ENCODE measurements at regions not wholly inside any gene's neighbourhood (a gene's known extent, or its start where the extent isn't known, plus 50 kb on each side); places are given as distances from the start of the nearest gene placed in this dataset.
"Not testable (repeated sequence)": the region's sequence is repeated elsewhere in the genome, so short reads cannot be mapped to it uniquely, and the experiment has no call there.

- in situ Hi-C loops (cut with HindIII; ENCODE audit: low pct_unique_long_range_greater_than_20kb, low sequenced_read_pairs) = no loop called here
- no peak for DNase-seq (ENCODE audit: low read depth)
These were observed 384.3 kb downstream of the CD83 start for GRCh38 chr6:14501914-14502313.

- DNase-seq (ENCODE audit: low read depth) = peak; percentile 50
- in situ Hi-C loops (cut with HindIII; ENCODE audit: low pct_unique_long_range_greater_than_20kb, low sequenced_read_pairs) = no loop called here
These were observed 385.0 kb downstream of the CD83 start for GRCh38 chr6:14502551-14502950.

DNA sequence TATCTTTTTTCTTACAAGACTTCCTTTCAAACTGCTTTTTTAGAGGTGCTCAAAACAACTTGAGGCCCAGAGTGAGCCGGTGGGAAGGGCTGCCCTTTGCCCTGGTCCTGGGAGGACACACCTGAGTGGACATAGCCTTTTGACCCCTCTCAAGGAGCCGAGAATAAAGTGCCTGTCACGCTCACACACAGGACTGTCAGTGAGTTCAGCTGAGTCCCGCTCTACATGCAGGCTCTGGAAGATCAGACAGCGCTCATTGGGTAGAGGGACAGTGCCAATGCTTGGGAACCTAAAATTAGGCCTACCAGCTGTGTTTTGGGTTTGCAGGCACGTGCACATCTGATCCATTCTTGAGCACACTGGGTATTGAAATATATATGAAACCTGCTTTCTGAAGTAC, 387.8 kb downstream of the CD83 start:
- in situ Hi-C loops (cut with HindIII; ENCODE audit: low pct_unique_long_range_greater_than_20kb, low sequenced_read_pairs) = no loop called here
- DNase-seq (ENCODE audit: low read depth) = no peak

DNA sequence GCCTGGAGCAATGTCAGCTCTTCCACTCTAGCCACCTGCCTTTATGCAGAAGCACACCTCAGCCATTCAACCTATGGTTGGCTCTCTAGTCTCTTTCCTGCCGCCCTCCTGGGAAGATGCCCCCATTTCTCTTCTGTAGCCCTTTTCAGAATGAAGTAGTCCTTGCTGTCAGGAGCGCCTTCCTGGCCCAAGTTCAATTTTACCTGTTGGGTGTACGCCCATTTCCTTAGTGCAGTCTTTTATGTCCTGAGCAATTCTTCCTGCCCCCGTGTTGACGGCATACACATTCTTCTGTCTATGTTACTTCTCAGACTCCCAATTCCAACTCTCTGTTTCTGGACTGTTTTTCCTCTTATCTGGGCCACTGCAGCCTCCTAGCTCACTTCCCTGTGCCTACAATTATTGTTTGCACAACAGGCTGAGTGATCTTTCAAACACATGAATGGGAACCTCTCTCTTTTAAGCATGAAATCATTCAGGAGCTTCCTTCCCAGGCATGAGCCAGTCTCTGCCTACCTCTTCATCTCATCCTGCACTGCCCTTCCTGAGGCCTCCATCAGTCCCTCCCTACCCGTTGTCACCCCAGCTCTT, 389.2 kb downstream of the CD83 start:
- DNase-seq (ENCODE audit: low read depth) = no peak

GRCh38 chr6:14509120-14509519, 391.5 kb downstream of the CD83 start:
- DNase-seq (ENCODE audit: low read depth) = no peak
- in situ Hi-C loops (cut with HindIII; ENCODE audit: low pct_unique_long_range_greater_than_20kb, low sequenced_read_pairs) = no loop called here

More for the DNA sequence above, 389.2 kb downstream of the CD83 start:
- in situ Hi-C loops (cut with HindIII; ENCODE audit: low pct_unique_long_range_greater_than_20kb, low sequenced_read_pairs) = no loop called here

- in situ Hi-C loops (cut with HindIII; ENCODE audit: low pct_unique_long_range_greater_than_20kb, low sequenced_read_pairs) = no loop called here
- no peak for DNase-seq (ENCODE audit: low read depth)
These were observed 392.5 kb downstream of the CD83 start for GRCh38 chr6:14510038-14510437.

DNA sequence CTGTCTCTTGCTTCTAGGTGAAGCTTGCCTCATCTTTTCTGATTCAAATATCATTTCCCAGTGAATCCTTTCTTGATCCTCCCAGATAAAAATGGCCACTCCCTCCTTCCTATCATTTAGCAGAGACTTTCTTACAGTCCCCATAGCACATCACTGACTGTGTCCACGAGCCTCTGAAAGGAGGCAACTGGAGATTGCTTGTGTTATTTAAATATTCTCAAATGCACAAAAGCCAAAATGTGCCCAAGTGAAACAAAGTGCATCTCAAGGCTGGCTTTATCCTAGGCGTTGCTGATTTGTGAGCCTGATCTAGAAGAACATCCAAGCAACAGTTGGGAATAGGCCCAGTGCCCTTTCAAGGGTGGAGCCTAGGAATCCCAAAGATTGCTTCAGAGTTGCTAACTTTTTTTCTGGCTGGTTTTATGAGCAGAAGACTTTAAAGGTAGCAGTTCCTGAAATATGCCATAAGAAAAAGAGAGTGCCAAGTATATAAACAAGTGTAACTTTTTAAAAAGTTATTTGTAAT, 393.6 kb downstream of the CD83 start:
- DNase-seq (ENCODE audit: low read depth) = no peak

DNA sequence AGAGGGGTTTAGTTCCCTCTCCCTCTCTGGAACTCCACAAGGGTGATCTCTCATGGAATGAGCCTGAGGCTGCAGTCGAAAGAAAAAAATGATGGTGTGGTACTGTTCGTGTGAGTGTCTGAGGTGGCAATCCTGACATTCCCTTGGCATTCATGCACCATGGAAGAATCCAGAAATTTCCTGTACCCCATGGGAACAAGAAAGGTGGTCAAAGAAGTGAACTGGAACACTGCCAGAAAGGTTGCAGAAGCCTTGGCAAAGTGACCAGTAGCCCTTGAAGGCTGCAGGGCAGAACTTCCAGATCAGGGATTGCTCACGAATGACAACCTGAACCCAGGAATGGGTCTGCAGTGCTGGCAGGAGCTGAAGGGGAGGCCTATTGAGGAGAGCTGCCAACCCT, 394.7 kb downstream of the CD83 start:
- no peak for DNase-seq (ENCODE audit: low read depth)
- in situ Hi-C loops (cut with HindIII; ENCODE audit: low pct_unique_long_range_greater_than_20kb, low sequenced_read_pairs) = no loop called here

More for the DNA sequence above, 393.6 kb downstream of the CD83 start:
- in situ Hi-C loops (cut with HindIII; ENCODE audit: low pct_unique_long_range_greater_than_20kb, low sequenced_read_pairs) = no loop called here

- in situ Hi-C loops (cut with HindIII; ENCODE audit: low pct_unique_long_range_greater_than_20kb, low sequenced_read_pairs) = no loop called here
- DNase-seq (ENCODE audit: low read depth) = no peak
These were observed 396.2 kb downstream of the CD83 start for GRCh38 chr6:14513496-14514393.

- DNase-seq (ENCODE audit: low read depth) = no peak
- in situ Hi-C loops (cut with HindIII; ENCODE audit: low pct_unique_long_range_greater_than_20kb, low sequenced_read_pairs) = no loop called here
These were observed 399.4 kb downstream of the CD83 start for GRCh38 chr6:14516956-14517355.

GRCh38 chr6:14517516-14518105, 400.0 kb downstream of the CD83 start:
- DNase-seq (ENCODE audit: low read depth) = no peak
- in situ Hi-C loops (cut with HindIII; ENCODE audit: low pct_unique_long_range_greater_than_20kb, low sequenced_read_pairs) = no loop called here

DNA sequence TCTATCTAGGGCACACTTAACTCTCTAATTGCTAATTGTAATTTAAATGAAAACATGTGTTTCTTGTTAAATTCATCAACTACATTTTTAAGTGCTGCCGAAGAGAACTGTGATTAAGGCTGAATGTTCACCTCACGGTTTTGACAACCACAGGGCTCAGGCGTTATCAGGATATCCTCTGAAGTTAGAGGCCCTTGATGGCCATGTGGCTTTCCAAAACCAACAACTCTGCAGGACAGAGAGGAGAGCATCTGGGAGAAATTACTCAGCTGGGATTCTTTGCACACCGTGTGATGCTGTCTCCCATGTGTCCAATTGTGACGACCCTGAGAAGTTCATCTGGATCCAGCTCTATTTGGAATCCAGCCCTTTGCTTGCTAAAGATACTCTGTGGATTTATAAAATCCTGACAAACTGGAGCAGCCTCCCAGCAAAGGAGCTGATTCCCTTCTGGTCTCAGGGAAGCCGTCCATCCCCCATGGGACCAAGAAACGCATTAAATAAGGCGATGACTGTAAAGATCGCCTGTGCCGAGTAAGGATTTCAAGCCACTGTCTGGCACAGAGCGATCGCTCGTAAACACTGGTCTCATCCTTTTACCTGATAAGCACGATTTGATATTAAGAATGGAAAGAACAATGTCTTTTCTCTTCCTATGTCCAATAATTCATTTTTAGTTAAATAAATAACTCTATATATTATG, 401.1 kb downstream of the CD83 start:
- DNase-seq (ENCODE audit: low read depth) = no peak
- in situ Hi-C loops (cut with HindIII; ENCODE audit: low pct_unique_long_range_greater_than_20kb, low sequenced_read_pairs) = no loop called here

GRCh38 chr6:14520029-14520428, 402.5 kb downstream of the CD83 start:
- DNase-seq (ENCODE audit: low read depth) = no peak
- in situ Hi-C loops (cut with HindIII; ENCODE audit: low pct_unique_long_range_greater_than_20kb, low sequenced_read_pairs) = no loop called here

GRCh38 chr6:14520536-14520935, 403.0 kb downstream of the CD83 start:
- in situ Hi-C loops (cut with HindIII; ENCODE audit: low pct_unique_long_range_greater_than_20kb, low sequenced_read_pairs) = no loop called here
- DNase-seq (ENCODE audit: low read depth) = no peak

DNA sequence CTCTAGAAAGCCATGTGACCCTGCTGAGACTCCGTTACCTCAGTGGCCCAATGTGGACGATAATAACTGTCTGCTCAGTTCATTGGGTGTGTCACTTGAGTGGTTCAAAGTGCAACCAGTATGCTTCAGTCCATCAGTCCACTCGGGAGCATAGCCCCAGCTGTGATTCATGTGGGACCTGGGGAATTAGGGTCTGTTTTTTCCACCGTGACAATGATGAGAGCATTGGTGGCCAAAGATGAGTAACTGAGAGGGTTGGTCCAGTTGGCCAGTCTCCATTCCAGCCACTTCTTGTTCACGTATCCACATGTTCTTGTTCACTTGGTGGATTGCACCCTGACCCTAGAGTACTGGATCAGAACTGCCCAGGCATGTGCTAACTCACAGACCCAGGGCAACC, 403.6 kb downstream of the CD83 start:
- DNase-seq (ENCODE audit: low read depth) = no peak
- in situ Hi-C loops (cut with HindIII; ENCODE audit: low pct_unique_long_range_greater_than_20kb, low sequenced_read_pairs) = no loop called here

DNA sequence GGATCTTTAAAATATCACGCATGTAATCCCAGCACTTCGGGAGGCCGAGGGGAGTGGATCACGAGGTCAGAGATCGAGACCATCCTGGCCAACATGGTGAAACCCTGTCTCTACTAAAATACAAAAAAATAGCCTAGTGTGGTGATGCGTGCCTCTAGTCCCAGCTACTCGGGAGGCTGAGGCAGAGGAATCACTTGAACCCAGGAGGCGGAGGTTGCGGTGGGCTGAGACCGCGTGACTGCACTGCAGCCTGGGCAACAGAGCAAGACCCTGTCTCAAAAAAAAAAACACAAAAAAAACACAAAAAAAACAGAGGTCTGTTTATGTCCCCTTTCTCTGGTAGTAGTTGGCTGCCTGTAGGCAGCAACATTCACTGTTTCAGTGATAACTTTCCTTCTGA, 404.3 kb downstream of the CD83 start:
- in situ Hi-C loops (cut with HindIII; ENCODE audit: low pct_unique_long_range_greater_than_20kb, low sequenced_read_pairs); DNase-seq (ENCODE audit: low read depth): not testable (repeated sequence)

DNA sequence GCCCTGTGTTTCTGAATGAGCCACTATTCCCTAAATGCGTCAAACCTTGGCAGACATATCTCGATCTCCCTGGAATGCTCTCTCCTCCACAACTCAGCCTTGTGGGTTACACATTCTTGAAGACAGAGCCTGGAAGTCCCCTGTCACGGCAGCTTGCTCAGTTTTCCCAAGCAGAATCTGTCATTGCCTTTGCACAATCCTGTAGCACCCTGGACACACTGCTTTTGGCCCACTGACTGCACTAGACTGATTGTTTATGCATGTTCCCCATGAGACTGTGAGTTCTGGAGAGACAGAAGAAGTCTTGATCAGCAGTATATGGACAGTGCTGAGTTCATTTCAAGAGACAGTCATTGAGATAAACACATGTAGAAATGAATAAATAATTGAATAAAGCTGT, 406.7 kb downstream of the CD83 start:
- in situ Hi-C loops (cut with HindIII; ENCODE audit: low pct_unique_long_range_greater_than_20kb, low sequenced_read_pairs) = no loop called here
- no peak for DNase-seq (ENCODE audit: low read depth)

DNA sequence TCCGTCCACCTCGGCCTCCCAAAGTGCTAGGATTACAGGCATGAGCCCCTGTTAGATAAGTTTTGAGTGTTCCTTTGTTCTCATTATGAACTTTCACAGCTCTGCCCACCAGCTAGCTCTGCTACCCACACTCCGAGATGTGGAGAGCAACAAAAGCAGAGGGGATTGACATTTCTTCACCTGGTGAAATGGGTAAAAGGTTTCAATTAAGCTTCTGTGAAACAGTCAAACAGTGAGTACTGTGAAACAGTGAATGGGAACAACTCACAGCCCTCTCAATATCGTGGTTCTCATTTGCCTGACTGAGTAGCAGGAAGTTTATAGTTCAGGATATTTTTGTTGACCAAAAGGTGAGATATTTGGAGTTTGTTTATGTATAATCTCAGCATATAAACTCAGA, 412.8 kb downstream of the CD83 start:
- in situ Hi-C loops (cut with HindIII; ENCODE audit: low pct_unique_long_range_greater_than_20kb, low sequenced_read_pairs) = no loop called here
- DNase-seq (ENCODE audit: low read depth) = no peak

DNA sequence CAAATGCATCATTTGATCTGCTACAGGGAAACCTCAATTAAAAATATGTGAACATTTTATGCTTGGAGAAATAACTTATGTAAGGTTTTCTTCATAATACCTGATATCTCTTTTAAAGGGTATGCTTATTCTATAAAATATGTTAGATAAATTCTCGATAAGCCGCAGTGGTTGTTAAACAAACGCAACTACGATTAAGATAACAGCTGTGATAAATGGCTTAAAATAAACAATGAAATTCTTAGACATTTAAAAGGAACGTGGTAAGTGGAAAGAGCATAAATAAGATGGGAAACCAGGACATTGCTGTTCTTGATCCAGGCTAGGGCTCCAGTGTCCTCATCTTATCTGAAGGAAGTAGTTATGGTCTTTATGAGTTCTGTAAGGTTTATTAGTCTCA, 415.9 kb downstream of the CD83 start:
- in situ Hi-C loops (cut with HindIII; ENCODE audit: low pct_unique_long_range_greater_than_20kb, low sequenced_read_pairs) = no loop called here
- no peak for DNase-seq (ENCODE audit: low read depth)

All from Caki2 (cell line).